ENCODE measurements at regions not wholly inside any gene's neighbourhood (a gene's known extent, or its start where the extent isn't known, plus 50 kb on each side); places are given as distances from the start of the nearest gene placed in this dataset.

GRCh38 chr1:95179205-95179986 lies 54.6 kb upstream of the RWDD3 start:
- POLR2A ChIA-PET, result no interaction called here
- no peak for DNase-seq (ENCODE audit: extremely low spot score)
- no peak for TF ChIP-seq ARNT (IDR thresholded peaks at IDR 0.05)
- no peak for TF ChIP-seq FOXK2 (IDR thresholded peaks at IDR 0.05)
- TF ChIP-seq PKNOX1 (IDR thresholded peaks at IDR 0.05), result no peak
- no peak for TF ChIP-seq NFRKB (IDR thresholded peaks at IDR 0.05)
- no peak for TF ChIP-seq SUZ12 (IDR thresholded peaks at IDR 0.05)
- CTCF ChIA-PET, result no interaction called here

- POLR2A ChIA-PET, result no interaction called here
- TF ChIP-seq SUZ12 (IDR thresholded peaks at IDR 0.05) (no peak), SP1 (IDR thresholded peaks at IDR 0.05) (no peak), ZNF384 (IDR thresholded peaks at IDR 0.05) (no peak), CTBP1 (IDR thresholded peaks at IDR 0.05; ENCODE audit: borderline replicate concordance) (no peak), BHLHE40 (IDR thresholded peaks at IDR 0.05; ENCODE audit: borderline replicate concordance) (no peak), FOXM1 (IDR thresholded peaks at IDR 0.05; ENCODE audit: borderline replicate concordance) (no peak), LEF1 (IDR thresholded peaks at IDR 0.05; ENCODE audit: borderline replicate concordance) (no peak), PKNOX1 (IDR thresholded peaks at IDR 0.05) (no peak), FOXK2 (IDR thresholded peaks at IDR 0.05) (no peak), NFRKB (IDR thresholded peaks at IDR 0.05) (no peak), ELF4 (IDR thresholded peaks at IDR 0.05) (no peak), TARDBP (IDR thresholded peaks at IDR 0.05) (no peak), HDGF (IDR thresholded peaks at IDR 0.05; ENCODE audit: borderline replicate concordance) (no peak), ARNT (IDR thresholded peaks at IDR 0.05) (no peak), L3MBTL2 (conservative IDR thresholded peaks at IDR 0.05) (no peak)
These were observed 53.6 kb upstream of the RWDD3 start for GRCh38 chr1:95180371-95180770.

GRCh38 chr1:95181096-95181495 lies 52.9 kb upstream of the RWDD3 start:
- TF ChIP-seq ZNF384 (IDR thresholded peaks at IDR 0.05) (no peak), SUZ12 (IDR thresholded peaks at IDR 0.05) (no peak), HDGF (IDR thresholded peaks at IDR 0.05; ENCODE audit: borderline replicate concordance) (no peak), FOXM1 (IDR thresholded peaks at IDR 0.05; ENCODE audit: borderline replicate concordance) (no peak), CTBP1 (IDR thresholded peaks at IDR 0.05; ENCODE audit: borderline replicate concordance) (no peak), NFRKB (IDR thresholded peaks at IDR 0.05) (no peak), ARNT (IDR thresholded peaks at IDR 0.05) (no peak), ELF4 (IDR thresholded peaks at IDR 0.05) (no peak)
- no peak for DNase-seq (ENCODE audit: extremely low spot score)
- ChIA-PET POLR2A (no interaction called here), CTCF (no interaction called here)

More at GRCh38 chr1:95180371-95180770, 53.6 kb upstream of the RWDD3 start:
- CTCF ChIA-PET, result no interaction called here
- DNase-seq (ENCODE audit: extremely low spot score), result no peak

- CTCF ChIA-PET, result no interaction called here
- DNase-seq (ENCODE audit: extremely low spot score), result no peak
- POLR2A ChIA-PET, result no interaction called here
- TF ChIP-seq HDGF (IDR thresholded peaks at IDR 0.05; ENCODE audit: borderline replicate concordance) (no peak), FOXK2 (IDR thresholded peaks at IDR 0.05) (no peak), FOXM1 (IDR thresholded peaks at IDR 0.05; ENCODE audit: borderline replicate concordance) (no peak), ELF4 (IDR thresholded peaks at IDR 0.05) (no peak), NFRKB (IDR thresholded peaks at IDR 0.05) (no peak), SP1 (IDR thresholded peaks at IDR 0.05) (no peak), LEF1 (IDR thresholded peaks at IDR 0.05; ENCODE audit: borderline replicate concordance) (no peak)
These were observed 50.1 kb upstream of the RWDD3 start for GRCh38 chr1:95183952-95184351.

Data from HEK293T (cell line).